OCI-LY3 (cell line): ENCODE measurements at regions not wholly inside any gene's neighbourhood (a gene's known extent, or its start where the extent isn't known, plus 50 kb on each side); places are given as distances from the start of the nearest gene placed in this dataset.

Experiments
- H2AFZ ChIP-seq: fragments of 200-600, 300-600 bp; shearing (Covaris generic); 2 replicates; pipeline ENCODE4 v1.6.0; 2014; ENCODE audit warnings: antibody characterized with exemption, low read depth, low read length
- H3K27ac ChIP-seq: fragments of 200-600, 300-600 bp; sonication (generic); 2 replicates; pipeline ENCODE4 v1.5.1; 2014; ENCODE audit warnings: mild to moderate bottlenecking, low read length, moderate library complexity, mixed read lengths
- H3K27me3 ChIP-seq: fragments of 200-600, 300-600 bp; sonication (generic); 2 replicates; pipeline ENCODE4 v1.6.1; 2014; ENCODE audit warnings: low read depth, low read length, mixed read lengths
- H3K36me3 ChIP-seq: fragments of 200-600, 300-600 bp; sonication (generic); replicated peaks from 2 replicates; pipeline ENCODE3; 2014; ENCODE audit warnings: low read depth, low read length, mixed read lengths
- H3K4me1 ChIP-seq: fragments of 300-600, 200-600 bp; sonication (generic); 2 replicates; pipeline ENCODE4 v1.6.1; 2014; ENCODE audit warnings: low read length, mixed read lengths
- H3K4me2 ChIP-seq: fragments of 200-600, 300-600 bp; sonication (generic); 2 replicates; pipeline ENCODE4 v1.6.1; 2014; ENCODE audit warnings: low read length, mixed read lengths
- H3K4me3 ChIP-seq: fragments of 300-600, 200-600 bp; sonication (generic); 2 replicates; pipeline ENCODE4 v1.5.1; 2014; ENCODE audit warnings: antibody characterized with exemption, mild to moderate bottlenecking, low read length, moderate library complexity
- H3K79me2 ChIP-seq: fragments of 300-600, 200-600 bp; shearing (Covaris generic); 2 replicates; pipeline ENCODE4 v1.6.1; 2014; ENCODE audit warnings: mild to moderate bottlenecking, low read length, mixed read lengths
- H3K9ac ChIP-seq: fragments of 300-600, 200-600 bp; shearing (Covaris generic); 2 replicates; pipeline ENCODE4 v1.6.0; 2014; ENCODE audit warnings: mild to moderate bottlenecking, low read length, moderate library complexity
- H3K9me3 ChIP-seq: fragments of 200-600, 300-600 bp; shearing (Covaris generic); 2 replicates; pipeline ENCODE4 v1.6.1; 2014; ENCODE audit warnings: low read length, mixed read lengths; ENCODE audit not compliant: insufficient read depth
- H4K20me1 ChIP-seq: fragments of 200-600, 300-600 bp; sonication (generic); 2 replicates; pipeline ENCODE4 v1.6.1; 2016; ENCODE audit warnings: low read length, mixed read lengths; ENCODE audit not compliant: insufficient read depth
- EZH2phosphoT487 ChIP-seq: fragments of 200-600 bp; shearing (Covaris generic); IDR thresholded peaks from 2 replicates; pipeline ENCODE4 v1.6.1; 2018; ENCODE audit warnings: antibody characterized with exemption, mixed run types, low read depth
- TF ChIP-seq, protein P1 (sequence below): fragments of 200-600, 300-600 bp; sonication (generic); IDR thresholded peaks from 2 replicates; pipeline ENCODE4 v1.5.1; 2014; ENCODE audit warnings: antibody characterized with exemption, low read length, low read depth

DNA sequence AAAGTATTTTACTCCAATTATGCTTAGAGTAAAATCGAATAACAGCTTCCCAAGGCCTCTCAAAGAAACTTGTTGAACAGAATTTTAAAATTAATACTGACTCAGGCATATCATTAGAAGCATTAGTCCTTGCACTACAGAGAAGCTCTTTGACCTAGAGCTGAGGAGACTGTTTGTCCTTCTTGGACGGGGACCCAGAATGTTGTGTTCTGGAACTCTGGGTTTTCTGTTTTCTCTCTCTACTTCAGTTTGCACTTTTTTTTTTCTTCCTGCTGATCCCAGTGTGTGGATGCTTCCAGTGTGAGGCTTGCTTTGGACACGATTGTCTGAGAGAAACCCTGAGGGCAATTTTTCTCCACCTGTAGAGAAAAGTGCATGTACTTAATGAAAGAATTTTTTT is 847.6 kb downstream of the SOCS6 start:
- Histone ChIP-seq H3K27ac (no peak overlapping the region), H3K36me3 (no peaks in the 10 kb centered on the region), H3K4me3 (no peak overlapping the region), H3K9me3 (no peaks in the 10 kb centered on the region), H3K79me2 (no peaks in the 10 kb centered on the region), H3K4me2 (no peak overlapping the region), H3K27me3 (no peaks in the 10 kb centered on the region), H3K9ac (no peak overlapping the region), H4K20me1 (no peaks in the 10 kb centered on the region), H3K4me1 (no peaks in the 10 kb centered on the region), H2AFZ (no peak overlapping the region)
- no peak for TF ChIP-seq EZH2phosphoT487

DNA sequence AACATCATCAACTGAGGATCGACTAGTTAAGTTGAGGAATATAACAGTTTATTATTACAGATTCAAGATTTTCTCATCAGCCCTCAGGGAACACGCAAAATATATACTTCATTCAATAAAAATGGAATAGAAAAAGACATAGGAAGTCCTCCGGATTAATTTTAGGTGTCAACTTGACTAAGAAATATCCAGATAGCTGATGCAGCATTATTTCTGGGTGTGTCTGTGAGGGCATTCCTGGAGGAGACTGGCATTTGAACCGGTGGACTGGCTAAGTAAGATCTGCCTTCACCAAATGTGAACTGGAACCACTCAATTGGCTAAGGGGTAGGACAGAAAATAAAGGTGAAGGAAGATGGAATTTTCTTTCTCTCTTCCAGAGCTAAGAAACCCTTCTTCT is 845.3 kb downstream of the SOCS6 start:
- Histone ChIP-seq H3K79me2 (no peaks in the 10 kb centered on the region), H3K9me3 (no peaks in the 10 kb centered on the region), H3K27me3 (no peaks in the 10 kb centered on the region), H3K27ac (no peak overlapping the region), H3K4me1 (no peaks in the 10 kb centered on the region), H3K4me2 (no peak overlapping the region), H2AFZ (no peak overlapping the region), H3K9ac (no peak overlapping the region), H3K4me3 (no peak overlapping the region), H3K36me3 (no peaks in the 10 kb centered on the region), H4K20me1 (no peaks in the 10 kb centered on the region)
- TF ChIP-seq EZH2phosphoT487, result no peak
- TF ChIP-seq, protein P1, sequence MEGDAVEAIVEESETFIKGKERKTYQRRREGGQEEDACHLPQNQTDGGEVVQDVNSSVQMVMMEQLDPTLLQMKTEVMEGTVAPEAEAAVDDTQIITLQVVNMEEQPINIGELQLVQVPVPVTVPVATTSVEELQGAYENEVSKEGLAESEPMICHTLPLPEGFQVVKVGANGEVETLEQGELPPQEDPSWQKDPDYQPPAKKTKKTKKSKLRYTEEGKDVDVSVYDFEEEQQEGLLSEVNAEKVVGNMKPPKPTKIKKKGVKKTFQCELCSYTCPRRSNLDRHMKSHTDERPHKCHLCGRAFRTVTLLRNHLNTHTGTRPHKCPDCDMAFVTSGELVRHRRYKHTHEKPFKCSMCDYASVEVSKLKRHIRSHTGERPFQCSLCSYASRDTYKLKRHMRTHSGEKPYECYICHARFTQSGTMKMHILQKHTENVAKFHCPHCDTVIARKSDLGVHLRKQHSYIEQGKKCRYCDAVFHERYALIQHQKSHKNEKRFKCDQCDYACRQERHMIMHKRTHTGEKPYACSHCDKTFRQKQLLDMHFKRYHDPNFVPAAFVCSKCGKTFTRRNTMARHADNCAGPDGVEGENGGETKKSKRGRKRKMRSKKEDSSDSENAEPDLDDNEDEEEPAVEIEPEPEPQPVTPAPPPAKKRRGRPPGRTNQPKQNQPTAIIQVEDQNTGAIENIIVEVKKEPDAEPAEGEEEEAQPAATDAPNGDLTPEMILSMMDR, result no peak

DNA sequence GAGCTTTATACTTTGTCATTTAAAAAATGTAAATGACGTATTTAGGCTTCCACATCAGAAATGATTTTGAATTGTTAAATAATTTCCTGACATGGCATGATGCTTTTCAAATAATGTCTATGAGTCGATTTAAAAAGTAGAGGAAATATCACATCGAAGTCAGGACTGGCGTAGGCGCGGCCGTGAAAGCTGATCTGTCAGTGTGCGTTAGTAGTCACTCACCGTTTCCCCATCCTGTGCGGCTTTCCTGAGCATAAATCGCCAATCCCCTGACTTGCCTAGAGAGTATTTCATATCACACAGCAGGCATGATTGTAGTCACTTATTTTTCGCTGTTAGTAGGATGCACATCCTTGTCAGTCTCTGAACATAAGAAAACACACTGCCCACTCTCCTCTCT is 843.1 kb downstream of the SOCS6 start:
- H3K79me2 ChIP-seq, result no peaks in the 10 kb centered on the region
- H3K27me3 ChIP-seq, result no peaks in the 10 kb centered on the region
- no peaks in the 10 kb centered on the region for H3K36me3 ChIP-seq
- no peaks in the 10 kb centered on the region for H4K20me1 ChIP-seq
- no peaks in the 10 kb centered on the region for H3K9me3 ChIP-seq
- H2AFZ ChIP-seq, result no peak overlapping the region
- no peak overlapping the region for H3K4me3 ChIP-seq
- no peaks in the 10 kb centered on the region for H3K4me1 ChIP-seq
- no peak overlapping the region for H3K27ac ChIP-seq
- no peak overlapping the region for H3K4me2 ChIP-seq
- TF ChIP-seq, protein P1, result no peak
- TF ChIP-seq EZH2phosphoT487, result no peak
- no peak overlapping the region for H3K9ac ChIP-seq

DNA sequence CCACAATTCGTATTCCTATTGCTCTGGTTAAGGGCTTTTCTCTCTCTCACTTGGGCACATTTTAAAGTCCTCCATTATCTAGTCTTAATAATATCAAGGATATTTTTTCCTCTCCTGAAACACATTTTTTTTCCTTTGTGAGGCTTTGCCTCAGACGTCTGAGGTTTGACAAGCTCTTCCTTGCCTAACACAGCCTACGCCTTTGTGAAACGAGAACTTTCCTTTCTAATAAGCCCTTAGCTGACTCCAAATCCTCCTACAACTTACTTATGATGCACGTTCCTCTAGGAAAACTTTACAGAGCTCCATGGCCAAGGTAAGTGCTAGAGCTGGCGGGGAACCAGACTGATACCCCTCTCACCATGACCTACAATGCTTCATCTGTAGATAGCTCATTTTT is 841.5 kb downstream of the SOCS6 start:
- Histone ChIP-seq H2AFZ (no peak overlapping the region), H3K9ac (no peak overlapping the region), H3K4me2 (no peak overlapping the region), H3K27me3 (no peaks in the 10 kb centered on the region), H4K20me1 (no peaks in the 10 kb centered on the region), H3K27ac (no peak overlapping the region), H3K36me3 (no peaks in the 10 kb centered on the region), H3K4me1 (no peaks in the 10 kb centered on the region), H3K79me2 (no peaks in the 10 kb centered on the region), H3K9me3 (no peaks in the 10 kb centered on the region), H3K4me3 (no peak overlapping the region)
- TF ChIP-seq, protein P1, result no peak
- no peak for TF ChIP-seq EZH2phosphoT487

DNA sequence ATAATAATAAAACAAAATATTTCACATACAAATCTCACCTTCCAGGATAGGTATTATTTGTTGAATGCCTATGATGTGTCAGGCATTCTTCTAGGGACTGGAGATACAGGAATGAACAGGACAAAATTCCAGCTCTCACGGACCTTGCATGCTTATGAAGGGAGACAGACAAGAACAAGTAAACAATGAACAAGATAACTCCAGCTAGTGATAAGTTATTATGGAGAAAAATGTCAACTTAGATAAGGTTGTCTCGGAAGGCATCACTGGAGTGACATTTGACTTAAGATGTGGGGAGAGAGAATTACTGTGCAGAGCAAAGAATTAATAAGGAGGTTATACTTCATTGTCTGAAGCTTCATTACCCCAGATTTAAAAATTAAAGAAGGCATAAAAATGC is 836.7 kb downstream of the SOCS6 start:
- Histone ChIP-seq H3K9me3 (peaks cover 4% of the 10 kb centered on the region; the same call in 1 of the 2 replicates), H3K27me3 (no peaks in the 10 kb centered on the region), H2AFZ (no peak overlapping the region), H3K27ac (no peak overlapping the region), H3K4me1 (no peaks in the 10 kb centered on the region), H3K79me2 (no peaks in the 10 kb centered on the region), H3K9ac (no peak overlapping the region), H3K4me3 (no peak overlapping the region), H3K4me2 (no peak overlapping the region), H4K20me1 (no peaks in the 10 kb centered on the region), H3K36me3 (no peaks in the 10 kb centered on the region)
- TF ChIP-seq EZH2phosphoT487, result no peak
- TF ChIP-seq, protein P1, result no peak
